ENCODE measurements at regions not wholly inside any gene's neighbourhood (a gene's known extent, or its start where the extent isn't known, plus 50 kb on each side); places are given as distances from the start of the nearest gene placed in this dataset.

- TF ChIP-seq CC2D1A (IDR thresholded peaks at IDR 0.05) (peak; percentile 76), TBL1XR1 (IDR thresholded peaks at IDR 0.05; ENCODE audit: low read length in 2 of 2) (0 out of 4 replicates have a peak, but pooled peaks of 1 of the 2 experiments have one; percentile 10), SRF (CRISPR knock-in tag; IDR thresholded peaks at IDR 0.05) (peak in 1 of 2 experiments; percentile 51; a peak in 1 of 4 replicates), ESRRA (IDR thresholded peaks at IDR 0.05; ENCODE audit: borderline replicate concordance, low read depth) (0 out of 2 replicates have a peak, but pooled peaks have one; percentile 32), RB1 (IDR thresholded peaks at IDR 0.05; ENCODE audit: low read depth) (peak; percentile 86; the same call in 1 of the 2 replicates), ETV5 (CRISPR knock-in tag; IDR thresholded peaks at IDR 0.05; ENCODE audit: low read depth) (peak; percentile 20; the same call in 1 of the 2 replicates), MTA1 (IDR thresholded peaks at IDR 0.05; ENCODE audit: borderline replicate concordance) (no peak), PCBP2 (IDR thresholded peaks at IDR 0.05; ENCODE audit: low read depth, low read length, poor library complexity, severe bottlenecking) (no peak), SMC3 (conservative IDR thresholded peaks at IDR 0.05; ENCODE audit: insufficient read depth, low read depth, low read length) (peak; percentile 95), DIDO1 (tag; IDR thresholded peaks at IDR 0.05; ENCODE audit: low read depth) (no peak)
- TF ChIP-seq, protein P1, sequence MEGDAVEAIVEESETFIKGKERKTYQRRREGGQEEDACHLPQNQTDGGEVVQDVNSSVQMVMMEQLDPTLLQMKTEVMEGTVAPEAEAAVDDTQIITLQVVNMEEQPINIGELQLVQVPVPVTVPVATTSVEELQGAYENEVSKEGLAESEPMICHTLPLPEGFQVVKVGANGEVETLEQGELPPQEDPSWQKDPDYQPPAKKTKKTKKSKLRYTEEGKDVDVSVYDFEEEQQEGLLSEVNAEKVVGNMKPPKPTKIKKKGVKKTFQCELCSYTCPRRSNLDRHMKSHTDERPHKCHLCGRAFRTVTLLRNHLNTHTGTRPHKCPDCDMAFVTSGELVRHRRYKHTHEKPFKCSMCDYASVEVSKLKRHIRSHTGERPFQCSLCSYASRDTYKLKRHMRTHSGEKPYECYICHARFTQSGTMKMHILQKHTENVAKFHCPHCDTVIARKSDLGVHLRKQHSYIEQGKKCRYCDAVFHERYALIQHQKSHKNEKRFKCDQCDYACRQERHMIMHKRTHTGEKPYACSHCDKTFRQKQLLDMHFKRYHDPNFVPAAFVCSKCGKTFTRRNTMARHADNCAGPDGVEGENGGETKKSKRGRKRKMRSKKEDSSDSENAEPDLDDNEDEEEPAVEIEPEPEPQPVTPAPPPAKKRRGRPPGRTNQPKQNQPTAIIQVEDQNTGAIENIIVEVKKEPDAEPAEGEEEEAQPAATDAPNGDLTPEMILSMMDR (IDR thresholded peaks at IDR 0.05 in 2 of 3, conservative IDR thresholded peaks at IDR 0.05 in 1 of 3; ENCODE audit: insufficient read depth in 2 of 3, low read depth in 1 of 3, low read length in 3 of 3), result peak; percentile 94 to 99 (median 97)
- TF ChIP-seq, protein P2, sequence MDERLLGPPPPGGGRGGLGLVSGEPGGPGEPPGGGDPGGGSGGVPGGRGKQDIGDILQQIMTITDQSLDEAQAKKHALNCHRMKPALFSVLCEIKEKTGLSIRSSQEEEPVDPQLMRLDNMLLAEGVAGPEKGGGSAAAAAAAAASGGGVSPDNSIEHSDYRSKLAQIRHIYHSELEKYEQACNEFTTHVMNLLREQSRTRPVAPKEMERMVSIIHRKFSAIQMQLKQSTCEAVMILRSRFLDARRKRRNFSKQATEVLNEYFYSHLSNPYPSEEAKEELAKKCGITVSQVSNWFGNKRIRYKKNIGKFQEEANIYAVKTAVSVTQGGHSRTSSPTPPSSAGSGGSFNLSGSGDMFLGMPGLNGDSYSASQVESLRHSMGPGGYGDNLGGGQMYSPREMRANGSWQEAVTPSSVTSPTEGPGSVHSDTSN (CRISPR knock-in tag; IDR thresholded peaks at IDR 0.05; ENCODE audit: low read depth), result no peak
- TF ChIP-seq, protein P2 (tag; conservative IDR thresholded peaks at IDR 0.05; ENCODE audit: low read depth), result no peak
Measured at GRCh38 chr1:38586993-38587646, 272.5 kb downstream of the RRAGC start (continued).

Measured in K562 (cell line).